ENCODE measurements at regions not wholly inside any gene's neighbourhood (a gene's known extent, or its start where the extent isn't known, plus 50 kb on each side); places are given as distances from the start of the nearest gene placed in this dataset.

DNA sequence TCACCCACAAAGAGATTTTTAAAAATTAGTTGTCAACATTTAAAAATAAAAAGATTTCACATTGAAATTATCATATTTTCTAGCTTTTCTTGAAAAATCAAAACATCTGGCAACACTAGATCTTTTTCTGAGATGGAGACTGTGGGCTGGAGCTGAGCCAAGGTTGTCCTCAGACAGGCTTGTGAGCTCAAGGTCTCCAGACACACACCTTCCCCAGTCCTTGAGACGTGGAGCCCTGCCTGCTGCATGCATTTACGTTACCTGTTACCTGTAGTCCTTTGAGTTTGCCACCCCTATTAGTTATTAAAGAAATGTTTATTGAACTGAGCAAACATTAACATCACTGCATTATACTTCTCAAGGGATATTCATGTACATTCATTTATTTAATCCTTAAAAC, 87.5 kb upstream of the TLE1 start:
- Histone ChIP-seq H3K4me2 (ENCODE audit: insufficient read depth, low read length) (no peak overlapping the region), H2AFZ (ENCODE audit: low read depth, low read length) (no peak overlapping the region), H3K4me3 (no peak overlapping the region), H3K9me1 (ENCODE audit: control insufficient read depth, insufficient read depth, low read length) (no peaks in the 10 kb centered on the region), H3K79me2 (ENCODE audit: control insufficient read depth, insufficient read depth, low read length) (no peaks in the 10 kb centered on the region), H4K20me1 (replicated peaks; ENCODE audit: control insufficient read depth, insufficient read depth, low read length) (no peaks in the 10 kb centered on the region), H3K9ac (ENCODE audit: insufficient read depth in 1 of 2, low read depth in 2 of 2, low read length in 2 of 2) (no peak overlapping the region), H3K4me1 (replicated peaks in 1 of 2; ENCODE audit: control insufficient read depth in 2 of 2, insufficient read depth in 2 of 2, low read length in 2 of 2) (no peaks in the 10 kb centered on the region), H3K9me3 (replicated peaks; ENCODE audit: control insufficient read depth, insufficient read depth, low read depth, low read length) (no peaks in the 10 kb centered on the region), H3K36me3 (ENCODE audit: control insufficient read depth, insufficient read depth, low read length) (no peaks in the 10 kb centered on the region), H3K27me3 (ENCODE audit: control insufficient read depth in 2 of 2, insufficient read depth in 2 of 2, low read length in 2 of 2) (no peaks in the 10 kb centered on the region), H3K27ac (ENCODE audit: extremely low read depth, low read depth, low read length) (no peak overlapping the region)
- WGBS (ENCODE audit: insufficient coverage, low coverage, missing lambda C conversion rate) = 0% methylated on average over 2 of the region's 2 CpGs
- ATAC-seq (no peak), FAIRE-seq (no peak), DNase-seq (ENCODE audit: extremely low read depth in 1 of 4, low spot score in 3 of 4) (no peak)
- no TSS peak for BruUV-seq (replicated peaks)
- intact Hi-C loops (cut with micrococcal nuclease) (no loop called here), in situ Hi-C loops (cut with MboI) (no loop called here)
- TF ChIP-seq ZNF778 (CRISPR knock-in tag; IDR thresholded peaks at IDR 0.05) = no peak
- TF ChIP-seq, protein P1, sequence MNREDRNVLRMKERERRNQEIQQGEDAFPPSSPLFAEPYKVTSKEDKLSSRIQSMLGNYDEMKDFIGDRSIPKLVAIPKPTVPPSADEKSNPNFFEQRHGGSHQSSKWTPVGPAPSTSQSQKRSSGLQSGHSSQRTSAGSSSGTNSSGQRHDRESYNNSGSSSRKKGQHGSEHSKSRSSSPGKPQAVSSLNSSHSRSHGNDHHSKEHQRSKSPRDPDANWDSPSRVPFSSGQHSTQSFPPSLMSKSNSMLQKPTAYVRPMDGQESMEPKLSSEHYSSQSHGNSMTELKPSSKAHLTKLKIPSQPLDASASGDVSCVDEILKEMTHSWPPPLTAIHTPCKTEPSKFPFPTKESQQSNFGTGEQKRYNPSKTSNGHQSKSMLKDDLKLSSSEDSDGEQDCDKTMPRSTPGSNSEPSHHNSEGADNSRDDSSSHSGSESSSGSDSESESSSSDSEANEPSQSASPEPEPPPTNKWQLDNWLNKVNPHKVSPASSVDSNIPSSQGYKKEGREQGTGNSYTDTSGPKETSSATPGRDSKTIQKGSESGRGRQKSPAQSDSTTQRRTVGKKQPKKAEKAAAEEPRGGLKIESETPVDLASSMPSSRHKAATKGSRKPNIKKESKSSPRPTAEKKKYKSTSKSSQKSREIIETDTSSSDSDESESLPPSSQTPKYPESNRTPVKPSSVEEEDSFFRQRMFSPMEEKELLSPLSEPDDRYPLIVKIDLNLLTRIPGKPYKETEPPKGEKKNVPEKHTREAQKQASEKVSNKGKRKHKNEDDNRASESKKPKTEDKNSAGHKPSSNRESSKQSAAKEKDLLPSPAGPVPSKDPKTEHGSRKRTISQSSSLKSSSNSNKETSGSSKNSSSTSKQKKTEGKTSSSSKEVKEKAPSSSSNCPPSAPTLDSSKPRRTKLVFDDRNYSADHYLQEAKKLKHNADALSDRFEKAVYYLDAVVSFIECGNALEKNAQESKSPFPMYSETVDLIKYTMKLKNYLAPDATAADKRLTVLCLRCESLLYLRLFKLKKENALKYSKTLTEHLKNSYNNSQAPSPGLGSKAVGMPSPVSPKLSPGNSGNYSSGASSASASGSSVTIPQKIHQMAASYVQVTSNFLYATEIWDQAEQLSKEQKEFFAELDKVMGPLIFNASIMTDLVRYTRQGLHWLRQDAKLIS (CRISPR knock-in tag; IDR thresholded peaks at IDR 0.05) = no peak
- no peak for TF ChIP-seq ZNF140 (CRISPR knock-in tag; IDR thresholded peaks at IDR 0.05)
- no peak for TF ChIP-seq ZFP30 (CRISPR knock-in tag; IDR thresholded peaks at IDR 0.05; ENCODE audit: borderline replicate concordance)
- TF ChIP-seq RBM17 (IDR thresholded peaks at IDR 0.05; ENCODE audit: borderline replicate concordance, low read depth, low read length) = no peak
- no peak for TF ChIP-seq POLR3G (IDR thresholded peaks at IDR 0.05; ENCODE audit: extremely low read depth, insufficient read length, insufficient replicate concordance)
- no peak for TF ChIP-seq SP1 (CRISPR knock-in tag; IDR thresholded peaks at IDR 0.05)
- TF ChIP-seq NBN (IDR thresholded peaks at IDR 0.05; ENCODE audit: low read depth) = no peak
- POLR2A ChIA-PET = no interaction called here
- CTCF ChIA-PET (ENCODE audit: low intra/inter-chr PET ratio) = no interaction called here

All from K562 (cell line).